Tibial nerve (tissue), 4 donors: ENCODE measurements at regions not wholly inside any gene's neighbourhood (a gene's known extent, or its start where the extent isn't known, plus 50 kb on each side); places are given as distances from the start of the nearest gene placed in this dataset.

Source experiments
- DNase-seq, 2 donors: peaks; one replicate each; pipeline ENCODE4 v3.0.0-alpha.2; 2019; ENCODE audit warnings: low spot score in 2 of 2
- H3K27ac ChIP-seq, 4 donors: fragments of 200-600 bp; sonication (generic) in 3 of 4; one replicate each; pipeline ENCODE4 v1.5.1; 2017 to 2019; ENCODE audit warnings: mild to moderate bottlenecking in 1 of 4
- H3K27me3 ChIP-seq, 2 donors: fragments of 200-600 bp; sonication (generic) in 1 of 2; one replicate each; pipeline versions ENCODE4 v1.5.1 to v1.6.0; 2017 to 2019
- H3K36me3 ChIP-seq, 3 donors: fragments of 200-600 bp; sonication (generic); one replicate each; pipeline ENCODE4 v1.5.1; 2018 to 2019
- H3K4me1 ChIP-seq, 4 donors: fragments of 200-600 bp; sonication (generic) in 3 of 4; one replicate each; pipeline ENCODE4 v1.5.1; 2017 to 2019
- H3K4me3 ChIP-seq, 4 donors: fragments of 200-600 bp; sonication (generic) in 3 of 4; one replicate each; pipeline ENCODE4 v1.5.1; 2017 to 2019; ENCODE audit warnings: mild to moderate bottlenecking in 1 of 4, moderate library complexity in 1 of 4
- H3K9me3 ChIP-seq, 4 donors: fragments of 200-600 bp; sonication (generic) in 3 of 4; one replicate each; pipeline ENCODE4 v1.5.1; 2017 to 2019
- CTCF ChIP-seq, 5 experiments: fragments of 200-600 bp in 3 of 5; fragments of 450-650 bp in 2 of 5; sonication (generic) in 3 of 5; IDR thresholded peaks; one replicate each; pipeline ENCODE4 v1.5.1; 2016 to 2019; ENCODE audit warnings: antibody characterized with exemption in 5 of 5, mild to moderate bottlenecking in 3 of 5, moderate library complexity in 2 of 5
- EP300 ChIP-seq, 2 donors: sonication (generic); formaldehyde crosslinking; IDR thresholded peaks; one replicate each; pipeline ENCODE4 v1.6.1; 2017; ENCODE audit warnings: antibody characterized with exemption in 2 of 2, mild to moderate bottlenecking in 1 of 2
- POLR2A ChIP-seq, 2 donors: fragments of 450-650 bp; IDR thresholded peaks; one replicate each; pipeline ENCODE4 v1.6.1; 2017; ENCODE audit warnings: antibody characterized with exemption in 2 of 2, mild to moderate bottlenecking in 2 of 2, moderate library complexity in 2 of 2
- WGBS, 2 donors: methylation state at CpG; one replicate each; pipeline ENCODE4 v1.1.5; 2018; 5-methylcytosine and 5-hydroxymethylcytosine counted together

DNA sequence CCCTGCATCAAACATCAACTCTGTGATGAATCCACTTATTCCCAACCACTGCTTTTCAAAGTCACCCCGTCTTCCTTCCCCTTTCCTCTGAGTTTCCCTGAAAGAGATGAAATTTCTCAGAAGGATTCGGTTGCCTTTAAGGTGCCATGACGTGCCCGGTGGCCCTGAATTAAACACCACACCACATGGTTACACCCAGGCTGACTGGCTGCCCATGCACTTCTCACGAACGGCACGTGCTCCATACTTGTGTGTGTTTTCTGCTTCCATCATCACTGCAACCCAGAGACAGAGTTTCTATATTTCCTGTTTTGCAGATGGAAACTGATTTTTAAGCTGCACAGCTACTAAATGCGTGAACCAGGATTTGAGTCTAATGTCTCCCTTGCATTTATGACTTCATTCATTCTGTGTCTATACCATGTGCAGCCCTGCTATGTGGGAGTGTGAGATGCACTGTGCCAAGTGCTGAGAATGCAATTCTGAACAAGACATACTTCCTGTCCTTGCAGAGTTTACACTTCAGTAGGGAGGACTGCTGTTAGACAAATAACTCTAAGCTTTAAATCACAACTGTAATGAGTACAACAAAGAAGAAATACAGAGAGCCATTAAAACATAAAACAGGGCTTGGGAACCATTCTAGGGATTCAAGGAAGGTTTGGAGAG, 162.9 kb downstream of the NXNL2 start:
- DNase-seq, result no peak
- Histone ChIP-seq H3K27me3 (no peaks in the 10 kb centered on the region), H3K4me3 (no peak overlapping the region), H3K9me3 (peaks cover 0 to 4% (median 2%) of the 10 kb centered on the region in 4 donors), H3K4me1 (no peaks in the 10 kb centered on the region), H3K27ac (no peak overlapping the region), H3K36me3 (no peaks in the 10 kb centered on the region)
- TF ChIP-seq EP300 (IDR thresholded peaks at IDR 0.05) (no peak), POLR2A (IDR thresholded peaks at IDR 0.05) (no peak), CTCF (IDR thresholded peaks at IDR 0.05) (no peak)
- WGBS, 2 donors, result 60 to 63% methylated on average over 8 of the region's 8 CpGs

GRCh38 chr9:88702985-88703384, 168.0 kb downstream of the NXNL2 start:
- H3K4me1 ChIP-seq, result peaks cover 0 to 3% (median 0%) of the 10 kb centered on the region in 4 donors
- H3K9me3 ChIP-seq, result peaks cover 0 to 4% (median 0%) of the 10 kb centered on the region in 4 donors
- no peak overlapping the region for H3K4me3 ChIP-seq
- WGBS, 2 donors, result 80 to 86% methylated on average over 2 of the region's 2 CpGs
- DNase-seq, result no peak
- no peak for TF ChIP-seq POLR2A (IDR thresholded peaks at IDR 0.05)
- no peak for TF ChIP-seq EP300 (IDR thresholded peaks at IDR 0.05)
- no peak for TF ChIP-seq CTCF (IDR thresholded peaks at IDR 0.05)
- no peaks in the 10 kb centered on the region for H3K36me3 ChIP-seq
- H3K27ac ChIP-seq, result no peak overlapping the region
- H3K27me3 ChIP-seq, result no peaks in the 10 kb centered on the region

DNA sequence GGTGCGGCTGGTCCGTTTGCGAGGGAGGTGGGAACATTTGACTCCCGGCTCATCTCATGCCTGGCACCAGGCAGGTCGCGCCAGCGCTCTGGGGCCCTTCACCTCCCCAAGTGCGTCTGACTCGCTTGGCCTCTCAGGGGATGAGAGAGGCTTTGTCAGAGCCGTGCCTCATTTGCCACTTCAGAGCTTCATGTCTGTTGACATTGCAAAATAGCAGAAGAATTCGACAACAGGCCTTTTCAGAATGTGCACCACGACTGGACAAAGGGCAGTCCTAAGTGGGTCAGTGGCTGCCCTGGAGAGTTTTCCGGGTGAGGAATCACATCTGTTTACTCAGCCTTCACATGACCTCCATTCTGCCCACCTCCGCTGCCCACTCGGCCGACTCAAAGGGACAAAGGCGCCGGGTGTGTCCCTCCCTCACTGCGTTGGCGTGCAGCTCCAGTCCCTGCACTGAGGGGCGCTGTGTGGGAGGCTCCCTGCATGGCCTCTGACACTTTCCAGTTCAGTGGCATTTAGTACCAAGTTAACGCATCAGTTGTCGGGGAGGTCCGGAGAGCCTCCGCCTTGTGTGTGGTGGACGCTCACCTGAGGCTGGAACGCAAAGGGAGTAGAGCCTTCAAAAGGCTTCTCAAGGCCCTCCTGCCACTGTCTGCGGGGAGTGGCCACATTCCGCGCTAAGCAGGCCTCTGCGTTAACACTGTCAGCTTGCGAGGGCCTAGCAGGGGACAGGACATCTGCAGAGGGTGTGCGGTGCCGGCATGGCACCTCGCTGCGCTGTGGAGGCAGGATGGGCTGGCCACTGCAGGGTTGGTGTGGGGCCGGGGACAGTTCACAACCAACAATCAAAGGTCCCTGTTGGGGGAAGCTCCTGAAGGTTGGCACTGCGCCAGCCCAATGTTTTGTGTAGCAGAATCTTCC, 171.5 kb downstream of the NXNL2 start:
- WGBS, 2 donors, result 53 to 59% methylated on average over 33 to 34 of the region's 38 CpGs
- H3K4me1 ChIP-seq, result peaks cover 0 to 3% (median 0%) of the 10 kb centered on the region in 4 donors
- H3K36me3 ChIP-seq, result no peaks in the 10 kb centered on the region
- H3K27me3 ChIP-seq, result no peaks in the 10 kb centered on the region
- H3K9me3 ChIP-seq, result no peaks in the 10 kb centered on the region
- H3K27ac ChIP-seq, result peak overlapping the region in 2 of 4 donors; percentile 38 to 61
- H3K4me3 ChIP-seq, result no peak overlapping the region
- no peak for DNase-seq
- TF ChIP-seq EP300 (IDR thresholded peaks at IDR 0.05), result peak in 1 of 2 donors; percentile 38
- no peak for TF ChIP-seq CTCF (IDR thresholded peaks at IDR 0.05)
- no peak for TF ChIP-seq POLR2A (IDR thresholded peaks at IDR 0.05)

GRCh38 chr9:88710449-88710848, 175.5 kb downstream of the NXNL2 start:
- 91 to 92% methylated on average over 2 of the region's 2 CpGs for WGBS, 2 donors
- DNase-seq, result no peak

More at GRCh38 chr9:88710449-88710848, 175.5 kb downstream of the NXNL2 start:
- Histone ChIP-seq H3K36me3 (no peaks in the 10 kb centered on the region), H3K27me3 (no peaks in the 10 kb centered on the region), H3K4me3 (no peak overlapping the region), H3K27ac (no peak overlapping the region), H3K4me1 (peaks cover 0 to 3% (median 0%) of the 10 kb centered on the region in 4 donors), H3K9me3 (peaks cover 0 to 5% (median 0%) of the 10 kb centered on the region in 4 donors)
- TF ChIP-seq EP300 (IDR thresholded peaks at IDR 0.05) (no peak), POLR2A (IDR thresholded peaks at IDR 0.05) (no peak), CTCF (IDR thresholded peaks at IDR 0.05) (no peak)
